ENCODE measurements at regions not wholly inside any gene's neighbourhood (a gene's known extent, or its start where the extent isn't known, plus 50 kb on each side); places are given as distances from the start of the nearest gene placed in this dataset.

GRCh38 chr9:18106006-18106560 lies 367.9 kb upstream of the ADAMTSL1 start:
- H3K4me3 ChIP-seq (ENCODE audit: low read depth, low read length) = no peak overlapping the region
- TF ChIP-seq, protein P1, sequence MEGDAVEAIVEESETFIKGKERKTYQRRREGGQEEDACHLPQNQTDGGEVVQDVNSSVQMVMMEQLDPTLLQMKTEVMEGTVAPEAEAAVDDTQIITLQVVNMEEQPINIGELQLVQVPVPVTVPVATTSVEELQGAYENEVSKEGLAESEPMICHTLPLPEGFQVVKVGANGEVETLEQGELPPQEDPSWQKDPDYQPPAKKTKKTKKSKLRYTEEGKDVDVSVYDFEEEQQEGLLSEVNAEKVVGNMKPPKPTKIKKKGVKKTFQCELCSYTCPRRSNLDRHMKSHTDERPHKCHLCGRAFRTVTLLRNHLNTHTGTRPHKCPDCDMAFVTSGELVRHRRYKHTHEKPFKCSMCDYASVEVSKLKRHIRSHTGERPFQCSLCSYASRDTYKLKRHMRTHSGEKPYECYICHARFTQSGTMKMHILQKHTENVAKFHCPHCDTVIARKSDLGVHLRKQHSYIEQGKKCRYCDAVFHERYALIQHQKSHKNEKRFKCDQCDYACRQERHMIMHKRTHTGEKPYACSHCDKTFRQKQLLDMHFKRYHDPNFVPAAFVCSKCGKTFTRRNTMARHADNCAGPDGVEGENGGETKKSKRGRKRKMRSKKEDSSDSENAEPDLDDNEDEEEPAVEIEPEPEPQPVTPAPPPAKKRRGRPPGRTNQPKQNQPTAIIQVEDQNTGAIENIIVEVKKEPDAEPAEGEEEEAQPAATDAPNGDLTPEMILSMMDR (IDR thresholded peaks at IDR 0.05; ENCODE audit: low read depth, low read length, missing control alignments) = no peak
- no peak for DNase-seq (ENCODE audit: low read depth)

DNA sequence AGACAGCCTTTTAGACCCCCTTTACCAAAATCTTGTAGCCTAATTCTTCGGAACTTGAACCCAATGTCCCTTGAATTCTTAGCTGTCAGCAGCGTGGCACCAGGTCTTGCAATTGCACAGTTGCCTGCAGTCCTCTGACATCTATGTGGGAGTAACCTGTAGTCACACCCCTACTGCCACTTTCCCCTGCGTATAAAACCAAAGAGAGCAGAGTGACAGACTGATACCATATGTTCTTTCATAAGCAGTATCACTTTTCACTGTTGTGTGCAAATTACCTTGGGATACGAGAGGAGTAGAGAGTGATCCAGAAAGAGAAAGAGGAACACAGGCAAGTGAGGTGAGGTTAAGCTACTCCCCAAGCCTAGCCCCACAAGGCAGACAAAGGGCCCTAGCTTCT lies 364.3 kb upstream of the ADAMTSL1 start:
- TF ChIP-seq, protein P1 (IDR thresholded peaks at IDR 0.05; ENCODE audit: low read depth, low read length, missing control alignments) = no peak
- no peak for DNase-seq (ENCODE audit: low read depth)
- no peak overlapping the region for H3K4me3 ChIP-seq (ENCODE audit: low read depth, low read length)

GRCh38 chr9:18111146-18111545 lies 362.8 kb upstream of the ADAMTSL1 start:
- DNase-seq (ENCODE audit: low read depth) = no peak
- H3K4me3 ChIP-seq (ENCODE audit: low read depth, low read length) = no peak overlapping the region
- TF ChIP-seq, protein P1 (IDR thresholded peaks at IDR 0.05; ENCODE audit: low read depth, low read length, missing control alignments) = no peak

DNA sequence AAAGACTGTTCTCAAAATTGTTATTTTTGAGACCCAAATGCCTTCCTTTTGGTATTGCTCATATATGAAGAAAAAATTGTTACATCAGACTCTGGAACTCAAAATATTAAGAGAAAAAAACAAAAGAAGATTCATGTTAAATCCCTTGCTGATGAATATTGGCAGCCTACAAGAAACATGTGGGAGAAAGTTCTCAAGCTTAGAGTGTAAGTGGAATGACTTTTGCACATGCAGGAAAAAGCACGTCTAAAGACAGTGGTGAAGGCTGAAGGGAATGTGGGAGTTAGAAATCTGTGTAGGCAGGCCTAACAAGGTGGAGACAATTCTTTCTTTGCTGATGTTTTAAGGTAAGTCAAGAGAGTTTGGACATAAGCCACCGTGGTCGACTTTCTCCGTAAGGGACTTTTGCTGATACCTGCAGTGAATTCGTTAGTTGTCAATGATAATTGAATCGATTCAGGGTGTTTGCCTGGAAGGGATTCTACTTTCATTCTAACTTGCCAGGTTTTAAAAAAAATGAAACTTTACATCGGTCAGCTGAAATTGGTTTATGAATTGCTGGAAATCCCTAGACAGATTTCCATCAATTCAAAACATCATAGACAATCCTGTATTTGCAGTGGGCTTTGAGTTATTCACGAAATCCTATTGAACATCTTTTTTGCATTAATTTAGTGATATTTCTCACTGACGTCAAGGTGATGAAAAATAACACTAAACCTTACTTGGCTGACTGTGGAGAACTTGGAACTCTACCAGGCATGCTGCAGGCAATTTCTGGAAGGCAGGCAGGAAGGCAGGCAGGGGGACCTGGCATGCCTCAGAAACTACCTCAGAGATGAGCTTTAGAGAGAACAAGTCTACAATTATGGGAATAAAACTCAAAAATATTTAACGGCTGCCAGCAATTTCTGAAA lies 359.1 kb upstream of the ADAMTSL1 start:
- TF ChIP-seq, protein P1 (IDR thresholded peaks at IDR 0.05; ENCODE audit: low read depth, low read length, missing control alignments) = no peak
- no peak for DNase-seq (ENCODE audit: low read depth)
- H3K4me3 ChIP-seq (ENCODE audit: low read depth, low read length) = no peak overlapping the region

- TF ChIP-seq, protein P1 (IDR thresholded peaks at IDR 0.05; ENCODE audit: low read depth, low read length, missing control alignments) = no peak
- no peak overlapping the region for H3K4me3 ChIP-seq (ENCODE audit: low read depth, low read length)
- no peak for DNase-seq (ENCODE audit: low read depth)
Measured at GRCh38 chr9:18118268-18118667, 355.7 kb upstream of the ADAMTSL1 start.

GRCh38 chr9:18122171-18122570 lies 351.8 kb upstream of the ADAMTSL1 start:
- TF ChIP-seq, protein P1 (IDR thresholded peaks at IDR 0.05; ENCODE audit: low read depth, low read length, missing control alignments) = no peak
- H3K4me3 ChIP-seq (ENCODE audit: low read depth, low read length) = no peak overlapping the region
- DNase-seq (ENCODE audit: low read depth) = no peak
